ENCODE measurements at regions not wholly inside any gene's neighbourhood (a gene's known extent, or its start where the extent isn't known, plus 50 kb on each side); places are given as distances from the start of the nearest gene placed in this dataset.

GRCh38 chr5:167160388-167160787 lies 1131.1 kb upstream of the WWC1 start:
- no peaks in the 10 kb centered on the region for H3K36me3 Mint-ChIP-seq
- H3K27ac Mint-ChIP-seq: no peak overlapping the region
- DNase-seq (ENCODE audit: low spot score in 2 of 2) (no peak), ATAC-seq (no peak)
- H3K4me1 Mint-ChIP-seq: no peaks in the 10 kb centered on the region
- H3K9me3 Mint-ChIP-seq: peaks cover 15% of the 10 kb centered on the region
- no peak overlapping the region for H3K4me3 Mint-ChIP-seq

DNA sequence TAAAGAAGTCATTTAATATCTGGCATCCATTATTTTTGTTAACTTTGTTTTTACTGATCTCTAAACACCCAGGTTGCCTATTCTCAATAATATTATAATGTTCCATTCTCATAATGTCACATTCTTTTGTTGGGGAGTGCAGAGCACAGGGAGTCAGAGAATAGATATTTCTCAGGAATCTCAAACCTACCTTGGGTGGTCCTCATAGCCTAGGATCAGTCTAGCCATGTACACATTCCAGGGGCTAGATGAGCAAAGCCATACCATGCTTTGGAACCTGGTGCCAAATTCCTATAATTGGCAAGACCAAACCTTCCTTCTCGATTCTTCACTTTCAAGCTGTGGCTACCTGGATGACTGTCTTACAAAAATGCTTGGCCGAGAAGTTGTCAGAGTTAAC lies 1124.7 kb upstream of the WWC1 start:
- H3K4me1 Mint-ChIP-seq: no peaks in the 10 kb centered on the region
- DNase-seq (ENCODE audit: low spot score in 2 of 2) (no peak), ATAC-seq (no peak)
- no peak overlapping the region for H3K27ac Mint-ChIP-seq
- H3K36me3 Mint-ChIP-seq: no peaks in the 10 kb centered on the region
- no peak overlapping the region for H3K4me3 Mint-ChIP-seq
- H3K9me3 Mint-ChIP-seq: peaks cover 14% of the 10 kb centered on the region

- Mint-ChIP-seq H3K27ac (no peak overlapping the region), H3K4me1 (no peaks in the 10 kb centered on the region), H3K36me3 (no peaks in the 10 kb centered on the region), H3K4me3 (no peak overlapping the region), H3K9me3 (peaks cover 15% of the 10 kb centered on the region)
- no peak for DNase-seq (ENCODE audit: low spot score in 2 of 2)
- ATAC-seq: no peak
These were observed 1124.2 kb upstream of the WWC1 start for GRCh38 chr5:167167191-167167795.

DNA sequence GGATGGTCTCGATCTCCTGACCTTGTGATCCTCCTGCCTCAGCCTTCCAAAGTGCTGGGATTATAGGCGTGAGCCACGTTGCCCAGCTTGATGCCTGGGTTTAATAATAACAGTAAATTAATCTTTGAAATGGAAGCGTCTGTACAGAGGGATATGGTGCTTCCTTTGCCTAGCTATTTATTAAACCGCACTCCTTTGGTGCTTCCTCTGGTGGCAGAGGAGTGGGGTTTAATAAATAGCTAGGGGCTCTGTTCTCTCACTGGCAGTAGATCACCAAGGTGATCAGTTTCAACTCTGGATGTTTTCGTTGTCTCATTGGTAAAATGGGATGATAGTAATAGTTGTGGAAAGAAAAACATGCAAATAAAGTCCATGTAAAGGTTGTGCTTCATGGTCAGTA lies 1122.5 kb upstream of the WWC1 start:
- H3K4me3 Mint-ChIP-seq: no peak overlapping the region
- no peaks in the 10 kb centered on the region for H3K4me1 Mint-ChIP-seq
- no peak for DNase-seq (ENCODE audit: low spot score in 2 of 2)
- H3K27ac Mint-ChIP-seq: no peak overlapping the region
- ATAC-seq: no peak
- H3K9me3 Mint-ChIP-seq: peaks cover 19% of the 10 kb centered on the region
- H3K36me3 Mint-ChIP-seq: no peaks in the 10 kb centered on the region

DNA sequence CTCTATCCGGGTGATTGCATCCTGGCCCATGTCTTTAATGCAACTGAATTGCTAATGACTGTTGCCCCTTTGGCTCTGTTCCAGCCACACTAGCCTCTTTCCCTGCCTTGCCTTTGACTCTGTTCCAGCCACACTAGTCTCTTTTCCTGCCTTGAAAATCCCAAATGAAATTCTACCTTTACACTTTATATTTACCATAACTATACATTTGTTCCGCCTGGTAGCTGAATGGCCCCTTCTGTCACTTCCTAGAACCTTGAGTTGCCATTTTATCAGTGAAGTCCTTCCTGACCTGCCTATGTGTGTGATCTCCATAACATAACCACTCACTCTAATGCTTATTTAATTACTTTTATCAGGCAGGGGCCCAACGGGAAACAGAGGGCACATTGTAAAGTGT lies 1120.4 kb upstream of the WWC1 start:
- no peak for DNase-seq (ENCODE audit: low spot score in 2 of 2)
- H3K36me3 Mint-ChIP-seq: no peaks in the 10 kb centered on the region
- H3K9me3 Mint-ChIP-seq: peaks cover 21% of the 10 kb centered on the region
- ATAC-seq: no peak
- H3K4me3 Mint-ChIP-seq: no peak overlapping the region
- no peaks in the 10 kb centered on the region for H3K4me1 Mint-ChIP-seq
- H3K27ac Mint-ChIP-seq: no peak overlapping the region

DNA sequence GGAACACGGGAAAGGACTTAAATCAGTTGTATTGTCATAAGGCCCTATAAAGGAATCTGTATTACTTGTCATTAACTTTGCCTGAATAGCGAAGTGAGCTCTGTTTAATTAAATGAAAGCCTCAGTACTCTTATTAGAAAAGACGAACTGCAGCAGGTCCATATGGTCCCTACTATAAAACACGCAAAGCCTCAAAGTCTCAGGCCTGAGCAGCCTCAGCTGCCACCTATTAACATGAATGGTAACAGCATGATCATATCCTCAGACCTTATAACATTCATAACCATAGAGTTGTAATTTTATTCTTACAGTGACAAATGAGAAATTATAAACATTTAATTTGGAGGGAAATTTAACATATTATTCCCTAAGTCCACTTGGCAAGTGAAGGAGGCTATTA lies 1113.7 kb upstream of the WWC1 start:
- no peaks in the 10 kb centered on the region for H3K36me3 Mint-ChIP-seq
- no peaks in the 10 kb centered on the region for H3K4me1 Mint-ChIP-seq
- H3K27ac Mint-ChIP-seq: no peak overlapping the region
- no peak overlapping the region for H3K4me3 Mint-ChIP-seq
- peaks cover 18% of the 10 kb centered on the region for H3K9me3 Mint-ChIP-seq
- ATAC-seq (no peak), DNase-seq (ENCODE audit: low spot score in 2 of 2) (no peak)

DNA sequence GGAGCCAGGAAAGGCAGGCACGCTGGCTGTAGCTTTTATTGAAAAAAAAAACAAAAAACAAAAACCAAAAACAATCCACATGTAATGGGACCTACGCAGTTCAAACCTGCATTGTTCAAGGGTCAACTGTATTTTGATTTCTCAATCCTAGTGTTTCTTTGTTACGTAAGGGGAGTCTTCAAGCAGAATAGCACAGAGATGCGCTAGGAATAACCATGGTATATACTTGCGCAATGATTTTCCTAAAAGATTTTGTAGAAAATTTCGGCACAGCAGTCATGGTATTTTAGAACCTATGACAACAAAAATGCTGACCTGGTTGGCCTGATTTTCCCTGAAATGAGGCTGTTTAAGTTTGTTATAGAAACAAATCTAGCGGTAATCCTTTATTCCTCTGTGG lies 1110.5 kb upstream of the WWC1 start:
- Mint-ChIP-seq H3K4me3 (no peak overlapping the region), H3K9me3 (peaks cover 15% of the 10 kb centered on the region), H3K27ac (no peak overlapping the region), H3K36me3 (no peaks in the 10 kb centered on the region), H3K4me1 (no peaks in the 10 kb centered on the region)
- DNase-seq (ENCODE audit: low spot score in 2 of 2) (no peak), ATAC-seq (no peak)

DNA sequence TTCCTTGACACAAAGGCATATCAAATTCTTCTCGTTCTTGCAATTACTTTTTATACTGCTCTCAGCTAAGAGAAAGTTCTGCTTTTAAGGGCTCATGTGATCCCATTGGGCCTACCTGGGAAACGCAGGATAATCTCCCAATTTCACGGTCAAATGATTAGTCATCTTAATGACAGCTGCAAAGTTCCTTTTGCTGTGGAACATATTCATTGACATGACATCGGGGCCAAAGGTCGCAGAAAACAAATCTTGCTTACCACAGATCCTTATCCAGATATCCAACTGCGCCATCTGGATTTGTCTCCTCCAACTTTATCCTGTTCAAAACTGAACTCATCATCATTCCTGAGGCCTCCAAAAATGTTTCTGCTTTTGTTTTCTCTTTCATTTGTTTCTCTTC lies 1085.6 kb upstream of the WWC1 start:
- ATAC-seq (no peak), DNase-seq (ENCODE audit: low spot score in 2 of 2) (no peak)
- Mint-ChIP-seq H3K36me3 (no peaks in the 10 kb centered on the region), H3K9me3 (peaks cover 22% of the 10 kb centered on the region), H3K4me3 (no peak overlapping the region), H3K27ac (no peak overlapping the region), H3K4me1 (no peaks in the 10 kb centered on the region)

- H3K27ac Mint-ChIP-seq: no peak overlapping the region
These were observed 1084.4 kb upstream of the WWC1 start for GRCh38 chr5:167207081-167207480.

DNA sequence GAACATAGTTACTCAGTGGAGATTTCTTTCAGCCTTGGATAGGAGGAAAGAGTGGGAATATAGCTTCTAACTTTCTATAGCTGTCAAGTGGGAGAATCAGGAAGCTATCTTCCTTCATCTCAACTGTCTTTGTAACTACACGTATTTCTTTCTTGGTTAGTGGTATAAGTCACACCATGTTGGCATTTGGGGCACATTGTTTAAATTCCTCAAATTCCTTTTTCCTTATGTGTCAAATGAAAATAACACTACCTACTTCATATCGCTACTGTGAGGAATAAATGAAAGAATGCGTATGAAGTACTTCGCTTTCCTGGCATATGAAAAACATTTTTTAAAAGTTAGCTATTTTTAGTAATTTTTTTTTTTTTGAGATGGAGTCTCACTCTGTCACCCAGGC lies 1082.5 kb upstream of the WWC1 start:
- Mint-ChIP-seq H3K4me3 (no peak overlapping the region), H3K4me1 (no peaks in the 10 kb centered on the region), H3K36me3 (no peaks in the 10 kb centered on the region), H3K27ac (no peak overlapping the region), H3K9me3 (peaks cover 12% of the 10 kb centered on the region)
- DNase-seq (ENCODE audit: low spot score in 2 of 2): no peak
- ATAC-seq: no peak

More at GRCh38 chr5:167207081-167207480, 1084.4 kb upstream of the WWC1 start:
- no peaks in the 10 kb centered on the region for H3K36me3 Mint-ChIP-seq
- DNase-seq (ENCODE audit: low spot score in 2 of 2): no peak
- ATAC-seq: no peak
- H3K9me3 Mint-ChIP-seq: peaks cover 21% of the 10 kb centered on the region
- H3K4me1 Mint-ChIP-seq: no peaks in the 10 kb centered on the region
- no peak overlapping the region for H3K4me3 Mint-ChIP-seq

DNA sequence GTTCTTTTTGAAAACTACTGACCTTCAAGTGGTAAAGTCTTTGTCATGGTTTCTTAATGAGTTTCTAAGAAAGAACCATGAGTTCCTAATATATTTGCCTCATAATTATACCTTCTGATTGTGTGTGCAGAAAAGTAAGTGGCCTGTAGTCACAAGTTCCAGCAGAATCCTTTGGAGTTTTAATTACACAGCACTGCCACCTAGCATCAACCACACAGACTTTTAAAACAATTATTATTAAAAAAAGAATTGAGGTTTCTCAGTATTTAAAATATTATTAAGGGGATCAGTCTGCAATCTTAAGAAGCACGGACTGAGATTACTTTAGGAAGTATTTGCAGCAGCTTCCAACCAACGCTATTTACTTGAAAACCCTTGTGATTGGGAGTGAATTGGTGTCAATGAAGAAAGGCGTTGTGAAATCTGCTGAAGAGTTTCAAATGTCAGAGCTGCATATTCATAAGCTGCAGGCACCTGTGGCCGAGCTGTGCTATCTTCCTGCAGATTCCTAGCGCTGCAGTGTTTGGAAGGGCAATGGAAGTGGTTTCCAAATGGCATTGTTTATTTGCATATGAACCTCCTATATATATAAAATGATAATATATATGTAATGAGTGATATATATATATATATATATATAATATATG lies 1074.2 kb upstream of the WWC1 start:
- ATAC-seq: no peak
- Mint-ChIP-seq H3K27ac (no peak overlapping the region), H3K9me3 (peaks cover 3% of the 10 kb centered on the region), H3K36me3 (no peaks in the 10 kb centered on the region), H3K4me1 (no peaks in the 10 kb centered on the region), H3K4me3 (no peak overlapping the region)
- DNase-seq (ENCODE audit: low spot score in 2 of 2): no peak

GRCh38 chr5:167219298-167219697 lies 1072.1 kb upstream of the WWC1 start:
- ATAC-seq (no peak), DNase-seq (ENCODE audit: low spot score in 2 of 2) (no peak)
- Mint-ChIP-seq H3K4me3 (no peak overlapping the region), H3K27ac (no peak overlapping the region), H3K4me1 (no peaks in the 10 kb centered on the region), H3K36me3 (no peaks in the 10 kb centered on the region), H3K9me3 (no peaks in the 10 kb centered on the region)

GRCh38 chr5:167226386-167226785 lies 1065.1 kb upstream of the WWC1 start:
- H3K27ac Mint-ChIP-seq: no peak overlapping the region
- DNase-seq (ENCODE audit: low spot score in 2 of 2): no peak
- H3K36me3 Mint-ChIP-seq: no peaks in the 10 kb centered on the region
- H3K4me1 Mint-ChIP-seq: no peaks in the 10 kb centered on the region
- H3K9me3 Mint-ChIP-seq: peaks cover 10% of the 10 kb centered on the region
- no peak for ATAC-seq
- no peak overlapping the region for H3K4me3 Mint-ChIP-seq

DNA sequence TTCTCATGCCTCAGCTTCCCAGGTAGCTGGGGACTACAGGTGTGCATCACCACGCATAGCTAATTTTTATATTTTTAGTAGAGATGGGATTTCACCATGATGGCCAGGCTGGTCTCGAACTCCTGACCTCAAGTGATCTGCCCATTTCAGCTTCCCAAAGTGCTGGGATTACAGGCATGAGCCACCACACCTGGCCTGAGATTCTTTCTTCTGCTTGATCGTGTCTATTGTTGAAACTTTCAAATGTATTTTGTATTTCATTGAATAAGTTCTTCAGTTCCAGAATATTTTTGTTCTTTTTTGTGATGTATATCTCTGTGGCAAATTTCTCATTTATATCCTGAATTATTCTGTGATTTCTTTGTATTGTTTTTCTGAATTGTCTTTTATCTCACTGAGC lies 1063.3 kb upstream of the WWC1 start:
- DNase-seq (ENCODE audit: low spot score in 2 of 2) (no peak), ATAC-seq (no peak)
- Mint-ChIP-seq H3K27ac (no peak overlapping the region), H3K4me1 (no peaks in the 10 kb centered on the region), H3K36me3 (no peaks in the 10 kb centered on the region), H3K4me3 (no peak overlapping the region), H3K9me3 (peaks cover 10% of the 10 kb centered on the region)

- Mint-ChIP-seq H3K4me3 (no peak overlapping the region), H3K9me3 (peaks cover 10% of the 10 kb centered on the region), H3K36me3 (no peaks in the 10 kb centered on the region), H3K4me1 (no peaks in the 10 kb centered on the region), H3K27ac (no peak overlapping the region)
- DNase-seq (ENCODE audit: low spot score in 2 of 2) (no peak), ATAC-seq (no peak)
These were observed 1061.7 kb upstream of the WWC1 start for GRCh38 chr5:167229751-167230150.

- DNase-seq (ENCODE audit: low spot score in 2 of 2): no peak
- Mint-ChIP-seq H3K36me3 (no peaks in the 10 kb centered on the region), H3K27ac (no peak overlapping the region), H3K4me3 (no peak overlapping the region), H3K4me1 (no peaks in the 10 kb centered on the region), H3K9me3 (peaks cover 7% of the 10 kb centered on the region)
- no peak for ATAC-seq
These were observed 1061.0 kb upstream of the WWC1 start for GRCh38 chr5:167230414-167230813.
